ENCODE measurements at regions not wholly inside any gene's neighbourhood (a gene's known extent, or its start where the extent isn't known, plus 50 kb on each side); places are given as distances from the start of the nearest gene placed in this dataset.

GRCh38 chr3:124628863-124629262 lies 101.4 kb upstream of the UMPS start:
- Histone ChIP-seq H2AFZ (ENCODE audit: insufficient read depth, low read depth, low read length, poor library complexity, severe bottlenecking) (no peak overlapping the region), H3K27ac (ENCODE audit: low read depth in 1 of 2, low read length in 2 of 2) (no peak overlapping the region), H3K27me3 (ENCODE audit: control insufficient read depth in 2 of 2, insufficient read depth in 2 of 2, low read length in 2 of 2) (no peaks in the 10 kb centered on the region), H3K9ac (ENCODE audit: insufficient read depth, low read length, poor library complexity, severe bottlenecking) (no peak overlapping the region), H3K36me3 (replicated peaks in 1 of 2; ENCODE audit: control insufficient read depth in 1 of 2, insufficient read depth in 2 of 2, low read length in 2 of 2) (no peaks in the 10 kb centered on the region), H3K4me3 (replicated peaks in 1 of 3; ENCODE audit: low read depth in 2 of 3, low read length in 3 of 3) (no peak overlapping the region), H3K4me1 (ENCODE audit: control insufficient read depth in 1 of 2, insufficient read depth in 2 of 2, low read length in 2 of 2) (no peaks in the 10 kb centered on the region), H3K79me2 (ENCODE audit: insufficient read depth, low read length) (no peaks in the 10 kb centered on the region), H3K4me2 (replicated peaks; ENCODE audit: extremely low read depth, low read length, poor library complexity, severe bottlenecking) (no peak overlapping the region), H4K20me1 (ENCODE audit: insufficient read depth, low read length) (no peaks in the 10 kb centered on the region), H3K9me3 (replicated peaks in 1 of 2; ENCODE audit: control insufficient read depth in 1 of 2, insufficient read depth in 1 of 2, low read length in 2 of 2) (no peaks in the 10 kb centered on the region)
- no peak for DNase-seq
- H3K4me1 Mint-ChIP-seq: peaks cover 4% of the 10 kb centered on the region
- no peak overlapping the region for H3K4me3 Mint-ChIP-seq
- TF ChIP-seq, protein P1, sequence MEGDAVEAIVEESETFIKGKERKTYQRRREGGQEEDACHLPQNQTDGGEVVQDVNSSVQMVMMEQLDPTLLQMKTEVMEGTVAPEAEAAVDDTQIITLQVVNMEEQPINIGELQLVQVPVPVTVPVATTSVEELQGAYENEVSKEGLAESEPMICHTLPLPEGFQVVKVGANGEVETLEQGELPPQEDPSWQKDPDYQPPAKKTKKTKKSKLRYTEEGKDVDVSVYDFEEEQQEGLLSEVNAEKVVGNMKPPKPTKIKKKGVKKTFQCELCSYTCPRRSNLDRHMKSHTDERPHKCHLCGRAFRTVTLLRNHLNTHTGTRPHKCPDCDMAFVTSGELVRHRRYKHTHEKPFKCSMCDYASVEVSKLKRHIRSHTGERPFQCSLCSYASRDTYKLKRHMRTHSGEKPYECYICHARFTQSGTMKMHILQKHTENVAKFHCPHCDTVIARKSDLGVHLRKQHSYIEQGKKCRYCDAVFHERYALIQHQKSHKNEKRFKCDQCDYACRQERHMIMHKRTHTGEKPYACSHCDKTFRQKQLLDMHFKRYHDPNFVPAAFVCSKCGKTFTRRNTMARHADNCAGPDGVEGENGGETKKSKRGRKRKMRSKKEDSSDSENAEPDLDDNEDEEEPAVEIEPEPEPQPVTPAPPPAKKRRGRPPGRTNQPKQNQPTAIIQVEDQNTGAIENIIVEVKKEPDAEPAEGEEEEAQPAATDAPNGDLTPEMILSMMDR (IDR thresholded peaks at IDR 0.05): no peak
- H3K9me3 Mint-ChIP-seq: peaks cover 0 to 2% (median 0%) of the 10 kb centered on the region in 7 donors
- H3K27me3 Mint-ChIP-seq (ENCODE audit: low read depth in 3 of 3): peaks cover 0 to 2% (median 1%) of the 10 kb centered on the region in 3 donors
- intact Hi-C loops (cut with micrococcal nuclease): no loop called here
- no peaks in the 10 kb centered on the region for H3K36me3 Mint-ChIP-seq
- WGBS (ENCODE audit: insufficient coverage): 100% methylated on average over 2 of the region's 4 CpGs
- no peak overlapping the region for H3K27ac Mint-ChIP-seq

DNA sequence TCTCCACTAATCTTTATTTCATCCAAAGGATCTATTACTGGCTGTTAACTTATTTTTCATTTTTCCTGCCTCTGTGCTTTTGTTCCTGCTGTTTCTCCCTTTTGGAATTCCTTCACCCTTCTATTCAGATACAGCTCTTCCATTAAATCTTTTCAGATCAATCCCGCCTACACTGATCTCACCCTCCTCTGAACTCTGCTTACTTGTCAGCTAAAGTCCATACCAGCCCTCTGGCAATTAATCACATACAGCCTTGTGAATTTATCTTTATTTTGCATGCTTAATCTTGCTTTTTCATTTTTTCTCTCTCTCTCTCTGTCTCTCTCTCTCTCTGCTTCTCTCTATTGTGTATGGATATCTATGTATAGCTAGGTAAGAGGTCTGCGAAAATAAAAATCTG lies 100.8 kb upstream of the UMPS start:
- Histone ChIP-seq H3K4me2 (replicated peaks; ENCODE audit: extremely low read depth, low read length, poor library complexity, severe bottlenecking) (no peak overlapping the region), H3K4me1 (ENCODE audit: control insufficient read depth in 1 of 2, insufficient read depth in 2 of 2, low read length in 2 of 2) (no peaks in the 10 kb centered on the region), H2AFZ (ENCODE audit: insufficient read depth, low read depth, low read length, poor library complexity, severe bottlenecking) (no peak overlapping the region), H3K27me3 (ENCODE audit: control insufficient read depth in 2 of 2, insufficient read depth in 2 of 2, low read length in 2 of 2) (no peaks in the 10 kb centered on the region), H3K27ac (ENCODE audit: low read depth in 1 of 2, low read length in 2 of 2) (no peak overlapping the region), H3K4me3 (replicated peaks in 1 of 3; ENCODE audit: low read depth in 2 of 3, low read length in 3 of 3) (no peak overlapping the region), H3K36me3 (replicated peaks in 1 of 2; ENCODE audit: control insufficient read depth in 1 of 2, insufficient read depth in 2 of 2, low read length in 2 of 2) (no peaks in the 10 kb centered on the region), H3K9me3 (replicated peaks in 1 of 2; ENCODE audit: control insufficient read depth in 1 of 2, insufficient read depth in 1 of 2, low read length in 2 of 2) (no peaks in the 10 kb centered on the region), H3K9ac (ENCODE audit: insufficient read depth, low read length, poor library complexity, severe bottlenecking) (no peak overlapping the region), H3K79me2 (ENCODE audit: insufficient read depth, low read length) (no peaks in the 10 kb centered on the region), H4K20me1 (ENCODE audit: insufficient read depth, low read length) (no peaks in the 10 kb centered on the region)
- Mint-ChIP-seq H3K36me3 (no peaks in the 10 kb centered on the region), H3K4me3 (no peak overlapping the region), H3K9me3 (peaks cover 0 to 2% (median 0%) of the 10 kb centered on the region in 7 donors), H3K4me1 (peaks cover 5% of the 10 kb centered on the region), H3K27me3 (ENCODE audit: low read depth in 3 of 3) (peaks cover 0 to 2% (median 1%) of the 10 kb centered on the region in 3 donors), H3K27ac (no peak overlapping the region)
- WGBS (ENCODE audit: insufficient coverage): 80% methylated on average over 1 of the region's 2 CpGs
- TF ChIP-seq, protein P1 (IDR thresholded peaks at IDR 0.05): no peak
- no peak for DNase-seq
- intact Hi-C loops (cut with micrococcal nuclease): no loop called here

Measured in CD14-positive monocyte (primary cell).